Heart left ventricle (tissue), 13 donors: ENCODE measurements at regions not wholly inside any gene's neighbourhood (a gene's known extent, or its start where the extent isn't known, plus 50 kb on each side); places are given as distances from the start of the nearest gene placed in this dataset.

Source experiments
- POLR2A ChIP-seq, 2 donors: fragments of 450-650 bp; IDR thresholded peaks; one replicate each; pipeline ENCODE4 v1.6.1; 2017; ENCODE audit warnings: antibody characterized with exemption in 2 of 2, mild to moderate bottlenecking in 2 of 2, moderate library complexity in 2 of 2
- TF ChIP-seq, protein P1 (sequence below), 12 donors: fragments of 200-600 bp; sonication (generic) in 4 of 12; IDR thresholded peaks; one replicate each; pipeline versions ENCODE4 v1.5.0 to v1.8.0; 2018 to 2022; ENCODE audit warnings: antibody characterized with exemption in 12 of 12, mild to moderate bottlenecking in 5 of 12
- donor health status: ischemic (EF 13 %, LVEDD 7.1; RV severe dilation, severe dysfunction).
- donor health status: DM: no; HTN: yes; CAD: no.
- donor health status: DM: no; HTN: no; CAD: no.
- donor health status: ischemic (EF 25% LVEDD 6.9; RV normal size, moderate dysfunction).
- donor health status: ischemic (EF 25% LVEDD 5.7; RV mildly dilated, moderate dysfunction).
- donor health status: ischemic (EF 35%, LVEDD 5.7; RV mildly dilated, moderate dysfunction).
- donor health status: nonischemic (EF 11% LVEDD 7.7; RV severe dilation, severe dysfunction).
- donor health status: DM: yes; HTN: yes; CAD: no.
- donor health status: PGD.
- donor health status: ischemic (EF 29% LVEDD 5.4; RV normal size, mild dysfunction).
- donor health status: nonischemic (EF 23%, LVEDD 6.1; RV moderate dilation, normal function).

GRCh38 chr11:42025121-42025803 lies 565.8 kb upstream of the LRRC4C start:
- TF ChIP-seq, protein P1, sequence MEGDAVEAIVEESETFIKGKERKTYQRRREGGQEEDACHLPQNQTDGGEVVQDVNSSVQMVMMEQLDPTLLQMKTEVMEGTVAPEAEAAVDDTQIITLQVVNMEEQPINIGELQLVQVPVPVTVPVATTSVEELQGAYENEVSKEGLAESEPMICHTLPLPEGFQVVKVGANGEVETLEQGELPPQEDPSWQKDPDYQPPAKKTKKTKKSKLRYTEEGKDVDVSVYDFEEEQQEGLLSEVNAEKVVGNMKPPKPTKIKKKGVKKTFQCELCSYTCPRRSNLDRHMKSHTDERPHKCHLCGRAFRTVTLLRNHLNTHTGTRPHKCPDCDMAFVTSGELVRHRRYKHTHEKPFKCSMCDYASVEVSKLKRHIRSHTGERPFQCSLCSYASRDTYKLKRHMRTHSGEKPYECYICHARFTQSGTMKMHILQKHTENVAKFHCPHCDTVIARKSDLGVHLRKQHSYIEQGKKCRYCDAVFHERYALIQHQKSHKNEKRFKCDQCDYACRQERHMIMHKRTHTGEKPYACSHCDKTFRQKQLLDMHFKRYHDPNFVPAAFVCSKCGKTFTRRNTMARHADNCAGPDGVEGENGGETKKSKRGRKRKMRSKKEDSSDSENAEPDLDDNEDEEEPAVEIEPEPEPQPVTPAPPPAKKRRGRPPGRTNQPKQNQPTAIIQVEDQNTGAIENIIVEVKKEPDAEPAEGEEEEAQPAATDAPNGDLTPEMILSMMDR (IDR thresholded peaks at IDR 0.05), result no peak
- TF ChIP-seq POLR2A (IDR thresholded peaks at IDR 0.05), result no peak
